Fibroblast of mammary gland (primary cell): ENCODE measurements at regions not wholly inside any gene's neighbourhood (a gene's known extent, or its start where the extent isn't known, plus 50 kb on each side); places are given as distances from the start of the nearest gene placed in this dataset.

Experiments used
- DNase-seq: peaks from one replicate; pipeline ENCODE4 v3.0.0-alpha.2; 2010; ENCODE audit warnings: low read depth
- H3K4me3 ChIP-seq: 2 replicates; pipeline ENCODE4 v1.5.1; 2011; ENCODE audit warnings: low read depth, mild to moderate bottlenecking, low read length, moderate library complexity; ENCODE audit not compliant: control insufficient read depth
- TF ChIP-seq, protein P1 (sequence below): conservative IDR thresholded peaks from 2 replicates; pipeline ENCODE4 v1.5.1; 2011; ENCODE audit warnings: low read depth, low read length, inconsistent platforms; ENCODE audit not compliant: control insufficient read depth, insufficient read depth

DNA sequence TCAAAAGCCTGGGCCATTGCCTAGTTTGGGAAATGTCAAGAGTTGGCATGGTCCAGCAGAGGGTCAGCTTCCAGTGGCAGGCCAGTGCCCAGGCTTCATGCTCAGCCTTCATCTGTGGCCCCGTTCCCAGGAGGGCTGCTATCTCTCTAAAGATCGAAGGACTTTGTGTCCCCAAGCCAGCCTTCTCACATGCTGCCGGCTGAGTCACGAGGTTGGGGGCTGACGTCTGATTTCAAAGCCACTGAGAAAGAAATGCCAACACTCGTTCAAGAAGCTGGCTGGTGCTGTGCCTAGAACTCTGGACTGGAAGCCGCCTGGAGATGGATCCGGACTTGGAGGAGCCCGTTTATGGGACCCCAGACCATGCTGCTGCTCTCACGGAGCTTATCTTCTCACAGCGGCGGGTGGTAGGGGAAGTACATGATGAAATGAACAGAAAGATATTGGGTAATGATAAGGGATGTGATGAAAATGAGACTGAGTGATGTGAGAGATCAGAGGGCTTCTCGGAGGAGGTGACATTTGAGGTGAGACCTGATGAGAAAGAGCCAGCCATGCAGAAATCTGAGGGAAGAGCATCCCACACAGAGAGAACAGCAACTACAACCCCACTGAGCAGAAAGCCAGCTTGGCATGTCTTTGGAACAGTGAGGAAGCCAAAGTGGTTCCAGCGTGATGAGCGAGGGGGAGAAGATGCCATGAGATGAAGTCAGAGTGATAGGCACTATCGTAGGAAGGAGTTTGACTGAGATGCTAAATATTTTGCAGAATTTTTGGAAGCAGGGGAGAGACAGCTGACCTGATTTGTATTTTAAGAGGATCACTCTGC, 54.9 kb upstream of the BOD1 start:
- no peak overlapping the region for H3K4me3 ChIP-seq
- peak; percentile 37 for DNase-seq
- TF ChIP-seq, protein P1, sequence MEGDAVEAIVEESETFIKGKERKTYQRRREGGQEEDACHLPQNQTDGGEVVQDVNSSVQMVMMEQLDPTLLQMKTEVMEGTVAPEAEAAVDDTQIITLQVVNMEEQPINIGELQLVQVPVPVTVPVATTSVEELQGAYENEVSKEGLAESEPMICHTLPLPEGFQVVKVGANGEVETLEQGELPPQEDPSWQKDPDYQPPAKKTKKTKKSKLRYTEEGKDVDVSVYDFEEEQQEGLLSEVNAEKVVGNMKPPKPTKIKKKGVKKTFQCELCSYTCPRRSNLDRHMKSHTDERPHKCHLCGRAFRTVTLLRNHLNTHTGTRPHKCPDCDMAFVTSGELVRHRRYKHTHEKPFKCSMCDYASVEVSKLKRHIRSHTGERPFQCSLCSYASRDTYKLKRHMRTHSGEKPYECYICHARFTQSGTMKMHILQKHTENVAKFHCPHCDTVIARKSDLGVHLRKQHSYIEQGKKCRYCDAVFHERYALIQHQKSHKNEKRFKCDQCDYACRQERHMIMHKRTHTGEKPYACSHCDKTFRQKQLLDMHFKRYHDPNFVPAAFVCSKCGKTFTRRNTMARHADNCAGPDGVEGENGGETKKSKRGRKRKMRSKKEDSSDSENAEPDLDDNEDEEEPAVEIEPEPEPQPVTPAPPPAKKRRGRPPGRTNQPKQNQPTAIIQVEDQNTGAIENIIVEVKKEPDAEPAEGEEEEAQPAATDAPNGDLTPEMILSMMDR = no peak

- DNase-seq = no peak
- no peak overlapping the region for H3K4me3 ChIP-seq
- TF ChIP-seq, protein P1 = no peak
Observed at GRCh38 chr5:173672166-173672565, 55.7 kb upstream of the BOD1 start.

DNA sequence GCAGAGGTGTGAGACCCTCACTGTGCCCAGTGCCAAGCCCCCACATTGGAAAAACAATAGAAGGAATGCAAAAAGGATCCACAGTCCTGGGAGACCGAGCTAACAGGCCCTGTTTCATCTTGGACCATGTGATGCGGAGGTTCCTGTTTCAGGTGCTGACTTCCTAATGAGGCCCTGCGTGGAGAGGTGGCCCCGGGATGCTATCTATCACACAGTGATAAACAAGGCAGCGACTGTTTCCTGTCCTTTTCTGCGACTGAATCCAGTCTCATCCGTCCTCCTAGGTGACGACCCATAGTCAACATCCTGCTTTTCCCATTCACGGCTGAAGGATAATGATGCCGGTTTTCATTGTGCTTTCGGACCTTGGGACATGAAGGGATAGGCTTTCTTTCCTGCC, 56.4 kb upstream of the BOD1 start:
- no peak for DNase-seq
- TF ChIP-seq, protein P1 = no peak
- no peak overlapping the region for H3K4me3 ChIP-seq

DNA sequence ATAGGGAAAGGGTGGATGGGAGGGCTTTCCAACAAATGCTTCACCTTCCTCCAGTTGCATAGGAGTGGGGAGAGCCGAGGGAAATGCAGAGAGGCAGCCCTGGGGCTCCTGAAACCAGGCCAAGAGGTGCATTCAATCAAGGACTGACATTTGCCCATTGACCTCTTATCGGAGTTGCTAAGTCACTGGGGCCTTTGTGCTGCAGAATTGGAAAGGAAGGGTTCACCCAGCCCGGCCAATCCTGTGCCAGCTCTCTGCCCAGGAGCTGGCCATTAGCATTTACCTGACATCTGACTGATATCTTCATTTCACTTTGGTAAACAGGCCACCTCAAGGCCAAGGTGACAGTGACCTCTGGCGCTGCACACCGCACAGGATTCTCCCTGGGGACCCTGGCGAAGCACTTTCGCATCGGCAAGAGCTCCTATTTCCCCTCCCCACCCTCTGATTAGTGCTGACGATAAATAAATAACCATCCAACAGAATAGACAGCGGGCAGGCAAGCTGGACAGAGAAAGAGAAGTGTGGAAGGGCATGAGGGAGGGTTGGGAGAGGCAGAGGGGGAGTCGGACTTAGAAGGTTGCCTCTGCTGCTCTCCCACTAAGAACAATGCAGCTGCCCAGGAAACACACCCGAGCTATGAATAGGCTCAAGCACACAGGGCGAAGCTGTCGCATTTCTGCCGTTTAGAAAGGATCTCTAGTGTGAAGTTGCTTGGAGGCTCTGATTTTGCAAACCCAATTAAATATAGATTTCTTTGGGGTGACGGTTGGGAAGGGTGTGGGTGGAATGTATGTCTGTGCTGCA, 57.0 kb upstream of the BOD1 start:
- no peak overlapping the region for H3K4me3 ChIP-seq
- TF ChIP-seq, protein P1 = no peak
- DNase-seq = no peak

DNA sequence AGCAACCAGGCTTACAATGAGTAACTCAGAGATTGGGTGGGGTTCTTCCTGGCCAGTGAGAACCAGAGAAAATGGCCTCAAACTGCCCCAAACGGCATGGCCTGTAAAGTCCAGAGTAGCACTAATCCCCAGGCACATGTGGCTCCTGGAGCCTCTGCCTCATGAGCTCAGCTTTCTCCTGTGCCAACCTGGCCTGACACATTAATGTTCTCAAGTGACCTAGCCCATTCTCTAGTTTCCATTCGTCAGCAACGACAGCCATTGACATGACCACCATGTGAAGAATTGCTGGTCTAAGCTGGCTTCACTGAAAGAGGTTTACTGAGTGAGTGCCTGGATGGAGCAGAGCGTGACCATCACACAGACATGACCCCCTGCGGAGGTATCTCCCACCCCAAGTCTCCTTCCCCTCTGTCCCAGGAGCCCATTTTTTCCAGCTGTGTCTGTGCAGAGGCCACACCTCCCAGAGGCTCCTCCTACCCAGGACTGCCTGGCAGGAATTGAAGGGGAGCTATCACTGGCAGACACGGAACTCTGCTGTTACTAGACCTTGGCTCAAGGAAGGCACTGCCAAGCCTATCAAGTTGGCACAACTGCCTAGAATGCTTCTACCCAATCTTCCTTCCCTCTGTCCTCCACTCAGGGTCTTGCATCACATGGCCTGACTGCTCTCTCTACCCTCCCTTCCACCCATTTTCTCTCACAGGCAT, 59.0 kb upstream of the BOD1 start:
- TF ChIP-seq, protein P1 = no peak
- no peak overlapping the region for H3K4me3 ChIP-seq
- DNase-seq = no peak

GRCh38 chr5:173676375-173676774, 59.9 kb upstream of the BOD1 start:
- no peak overlapping the region for H3K4me3 ChIP-seq
- TF ChIP-seq, protein P1 = no peak
- no peak for DNase-seq
